ENCODE measurements at regions not wholly inside any gene's neighbourhood (a gene's known extent, or its start where the extent isn't known, plus 50 kb on each side); places are given as distances from the start of the nearest gene placed in this dataset.

DNA sequence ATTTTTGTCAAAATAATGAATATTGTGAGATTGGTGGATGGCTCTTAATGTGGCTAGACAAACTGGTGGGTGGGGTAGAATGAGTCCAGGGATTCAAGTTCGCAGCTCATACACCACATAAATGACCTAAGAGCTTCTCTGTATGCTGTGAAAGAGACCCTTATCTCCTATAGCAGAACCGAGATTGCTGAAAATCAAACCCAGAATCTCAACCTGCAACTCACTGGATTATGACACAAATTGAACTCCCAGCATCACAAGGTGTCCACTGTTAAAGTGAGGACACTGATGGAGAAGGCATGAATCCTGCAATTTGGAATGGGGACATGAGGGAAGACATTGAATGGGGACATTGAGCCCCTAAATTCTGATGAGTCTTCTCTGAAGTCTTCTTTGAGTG, 51.3 kb upstream of the CNKSR3 start:
- intact Hi-C loops (cut with DNase I), result no loop called here
- no peak for DNase-seq (ENCODE audit: low spot score)

DNA sequence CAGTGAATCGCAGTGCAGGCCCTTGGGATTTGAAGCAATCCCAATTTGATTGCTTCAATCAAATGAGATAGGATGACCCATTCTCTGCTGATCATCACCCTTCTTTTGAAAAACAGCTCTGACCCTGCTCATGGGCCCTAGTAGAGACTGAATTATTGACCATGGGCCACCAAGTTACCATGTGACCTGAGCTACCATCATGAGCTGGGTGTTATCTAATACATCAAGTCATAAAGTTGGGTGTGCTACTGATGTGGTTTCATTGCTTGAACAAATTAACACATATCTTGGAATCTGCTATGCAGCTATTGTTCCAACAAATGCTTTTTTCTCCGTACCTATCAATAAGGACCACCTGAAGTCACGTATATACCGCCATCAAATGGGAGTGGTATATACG, 54.8 kb upstream of the CNKSR3 start:
- DNase-seq (ENCODE audit: low spot score), result no peak
- intact Hi-C loops (cut with DNase I), result no loop called here

DNA sequence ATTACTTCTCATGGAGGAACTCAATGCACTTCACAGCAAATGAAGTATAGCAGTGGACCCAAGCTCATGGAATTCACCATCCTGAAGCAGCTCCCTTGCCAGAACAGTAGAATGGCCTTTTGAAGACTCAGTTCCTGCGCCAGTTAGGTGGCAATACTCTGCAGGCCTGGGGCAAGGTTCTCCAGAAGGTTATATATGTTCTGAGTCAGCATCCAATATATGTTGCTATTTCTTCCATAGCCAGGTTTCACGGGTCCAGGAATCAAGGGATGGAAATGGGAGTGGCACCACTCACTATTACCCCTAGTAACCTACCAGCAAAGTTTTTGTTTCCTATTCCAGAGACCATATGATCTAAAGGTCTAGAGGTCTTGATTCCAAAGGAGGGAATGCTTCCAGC, 56.4 kb upstream of the CNKSR3 start:
- intact Hi-C loops (cut with DNase I), result no loop called here
- DNase-seq (ENCODE audit: low spot score), result no peak

DNA sequence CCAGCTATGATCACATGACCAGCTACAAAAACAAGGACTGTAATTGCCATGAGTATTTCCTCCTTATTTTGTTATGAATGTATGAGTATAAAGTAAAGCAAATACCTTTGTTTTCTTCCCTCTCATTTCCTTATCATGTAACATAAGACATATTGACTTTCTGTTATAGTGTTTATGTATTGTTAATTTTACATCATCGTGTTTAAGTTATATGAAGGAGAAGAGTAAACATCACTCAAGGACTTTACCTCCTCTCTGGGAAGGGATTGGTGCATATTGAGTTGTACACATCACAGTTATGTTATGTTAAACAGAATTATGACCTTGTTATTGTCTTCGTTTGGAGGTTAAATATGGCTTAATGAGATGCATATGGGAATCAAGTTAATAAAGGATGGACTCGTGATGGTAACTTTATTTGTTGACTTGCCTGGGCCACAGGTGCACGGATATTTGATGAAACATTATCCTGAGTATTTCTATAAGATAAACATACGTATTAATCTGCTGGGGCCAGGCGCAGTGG, 57.3 kb upstream of the CNKSR3 start:
- DNase-seq (ENCODE audit: low spot score), result no peak
- intact Hi-C loops (cut with DNase I), result no loop called here

DNA sequence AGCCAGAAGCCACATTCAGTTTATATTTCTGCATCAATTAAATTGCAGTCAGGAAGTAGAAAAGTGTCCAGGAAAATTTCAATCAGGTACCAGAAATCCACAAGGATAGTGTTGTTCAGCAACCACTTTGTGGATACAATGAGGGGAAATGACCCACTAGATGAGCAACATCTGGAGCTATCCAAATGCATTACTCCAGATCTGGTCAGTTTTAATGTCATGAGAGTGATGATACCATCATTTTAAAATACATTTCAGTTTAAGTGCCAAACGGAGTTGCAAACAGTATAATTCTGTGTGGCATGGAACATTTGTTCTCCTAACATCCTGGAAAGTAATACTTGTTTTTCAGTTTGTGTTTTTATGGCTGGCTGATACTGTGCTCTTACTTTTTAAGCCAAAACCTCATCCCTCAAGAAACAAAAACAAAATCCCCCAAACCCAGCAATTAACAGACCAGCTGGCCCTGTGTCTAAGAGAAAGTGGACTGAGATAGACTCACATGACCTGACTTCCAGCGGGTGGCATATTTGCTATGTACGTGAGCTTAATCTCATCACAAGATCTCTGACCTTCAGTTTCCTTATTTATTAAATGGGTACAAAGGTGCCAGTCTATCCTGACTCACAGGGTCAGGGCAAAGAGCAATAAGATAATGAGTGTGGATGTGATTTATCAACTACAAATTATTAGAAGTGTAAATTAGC, 58.8 kb upstream of the CNKSR3 start:
- intact Hi-C loops (cut with DNase I), result no loop called here
- DNase-seq (ENCODE audit: low spot score), result no peak

DNA sequence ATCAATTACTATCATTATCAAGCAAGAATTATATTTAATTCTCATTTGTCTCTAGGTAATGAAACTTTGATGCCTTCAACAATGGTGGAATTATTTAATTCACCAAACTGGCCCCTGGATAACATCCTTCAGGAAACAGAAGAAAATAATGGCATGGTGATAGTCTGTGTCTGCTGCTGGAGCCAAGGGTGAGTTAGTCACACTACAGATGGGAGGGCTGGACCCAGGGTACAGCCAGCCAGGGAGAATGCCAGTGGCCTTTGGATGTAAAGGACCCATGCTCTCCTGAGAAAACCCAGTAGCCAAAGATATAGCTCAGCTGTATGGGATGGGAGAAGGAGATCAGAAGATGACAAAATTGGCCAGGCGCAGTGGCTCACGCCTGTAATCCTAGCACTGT, 60.0 kb upstream of the CNKSR3 start:
- intact Hi-C loops (cut with DNase I), result no loop called here
- DNase-seq (ENCODE audit: low spot score), result no peak

DNA sequence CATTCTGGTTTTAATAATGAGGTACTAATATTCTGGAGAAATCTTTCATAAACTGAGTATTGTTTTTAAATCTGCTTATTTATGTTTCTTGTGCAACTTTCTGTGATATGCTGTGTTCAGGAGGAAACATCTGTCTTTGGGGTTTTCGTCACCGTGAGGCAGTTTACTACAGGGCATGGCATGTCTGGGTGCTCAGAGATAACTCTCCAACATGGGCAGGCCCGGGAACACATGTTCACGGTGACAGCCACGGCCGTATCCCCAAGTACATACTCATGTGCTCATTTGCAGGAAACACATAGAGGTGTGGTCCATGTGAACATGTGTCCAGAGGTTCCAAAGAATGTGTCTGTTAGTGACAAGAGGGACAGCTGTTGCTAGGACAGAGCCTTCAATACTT, 62.1 kb upstream of the CNKSR3 start:
- no peak for DNase-seq (ENCODE audit: low spot score)
- intact Hi-C loops (cut with DNase I), result no loop called here

DNA sequence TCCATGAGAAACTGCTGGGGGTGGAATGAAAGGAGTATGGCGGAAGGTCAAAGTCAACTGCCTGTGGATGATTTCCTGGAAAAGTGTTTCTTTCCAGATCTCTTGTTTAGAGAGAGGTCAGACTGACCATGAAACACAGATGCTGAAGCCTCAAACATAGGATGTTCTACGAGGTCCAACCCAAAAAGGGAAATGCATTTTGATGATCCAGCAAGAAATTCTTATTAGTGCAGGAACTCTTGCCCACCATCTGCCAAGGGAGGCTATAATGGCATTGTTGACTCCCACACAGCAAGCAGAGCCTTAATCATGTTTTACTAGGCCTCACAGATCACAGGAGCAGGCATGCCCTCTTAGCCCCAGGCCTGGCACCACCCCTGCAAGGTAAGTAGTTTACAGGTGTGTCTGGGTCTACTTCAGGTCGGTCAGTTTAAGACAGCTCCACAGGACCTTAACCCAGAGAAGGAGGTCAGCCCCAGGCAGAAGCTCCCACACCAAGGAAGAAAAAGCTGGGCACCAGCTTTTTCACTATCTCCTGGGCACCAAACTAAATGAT, 67.6 kb upstream of the CNKSR3 start:
- intact Hi-C loops (cut with DNase I), result no loop called here
- no peak for DNase-seq (ENCODE audit: low spot score)

DNA sequence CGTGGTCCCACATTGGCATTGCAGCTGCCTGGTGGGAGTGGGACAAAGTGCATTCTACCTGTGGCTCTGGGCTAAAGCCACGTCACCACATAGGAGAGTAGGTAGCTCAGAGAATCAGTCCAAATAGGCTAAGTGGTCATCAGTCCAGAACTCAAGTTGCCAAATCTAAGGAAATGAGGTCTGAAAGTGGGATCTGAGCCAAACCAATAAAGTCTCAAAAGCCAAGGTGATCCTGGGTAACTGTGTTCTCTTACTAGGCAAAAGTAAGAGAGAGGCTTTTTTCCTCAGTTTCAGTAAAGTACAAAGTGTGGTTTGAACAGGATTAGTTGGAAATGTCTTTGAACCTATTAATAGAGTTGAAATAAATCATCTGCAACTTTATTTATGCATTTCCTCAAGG, 68.6 kb upstream of the CNKSR3 start:
- intact Hi-C loops (cut with DNase I), result no loop called here
- DNase-seq (ENCODE audit: low spot score), result no peak

DNA sequence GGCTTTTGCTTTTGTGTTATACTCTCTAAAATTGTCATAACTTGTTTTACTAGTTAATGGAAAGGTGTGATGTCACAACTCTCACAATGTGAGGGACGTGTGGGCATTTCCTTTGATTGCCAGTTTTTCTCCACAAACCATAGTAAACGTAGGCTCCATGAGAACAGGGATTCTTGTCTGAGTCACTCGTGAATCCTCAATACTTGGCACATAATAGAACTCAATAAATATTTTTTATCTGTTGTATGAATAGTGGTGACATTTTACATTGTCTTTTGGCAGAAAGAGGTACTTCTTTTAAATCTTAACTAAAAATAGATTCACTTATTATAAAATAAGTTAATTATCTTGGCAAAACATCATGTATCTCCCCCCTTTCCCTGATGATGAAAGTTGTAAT, 69.0 kb upstream of the CNKSR3 start:
- intact Hi-C loops (cut with DNase I), result no loop called here
- DNase-seq (ENCODE audit: low spot score), result no peak

DNA sequence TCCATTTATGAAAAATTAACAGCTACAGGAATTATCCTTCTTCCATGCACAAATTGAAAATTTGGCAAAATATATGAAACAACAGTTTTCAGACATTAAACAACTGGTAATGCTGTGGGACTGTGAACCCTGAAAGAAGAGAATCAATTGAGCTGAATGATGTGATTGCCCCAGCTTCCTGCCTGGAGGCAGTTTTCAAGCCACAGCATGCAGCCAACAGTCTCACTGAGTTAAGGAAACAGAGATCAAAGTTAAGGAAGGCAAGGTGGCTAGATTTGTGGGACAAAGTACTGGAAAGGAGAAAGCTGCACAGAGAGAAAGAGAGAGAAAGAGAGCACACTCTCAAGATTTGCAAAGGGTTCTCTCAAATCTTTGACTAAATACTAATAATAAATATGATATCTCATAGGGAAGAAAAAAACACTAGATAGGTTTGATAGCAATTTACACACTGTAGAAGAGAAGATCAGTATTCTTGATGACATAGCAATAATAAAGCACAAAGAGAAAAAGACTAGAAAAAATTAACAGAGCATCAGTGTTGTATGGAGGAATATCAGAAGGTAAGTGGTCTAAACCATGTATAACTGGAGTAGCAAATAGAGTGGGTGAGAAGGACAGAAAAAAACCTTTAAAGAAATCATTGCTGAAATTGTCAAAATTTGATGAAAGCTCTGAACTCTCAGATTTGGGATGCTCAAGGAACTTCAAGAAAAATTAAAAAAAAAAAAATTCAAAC, 70.1 kb upstream of the CNKSR3 start:
- DNase-seq (ENCODE audit: low spot score), result no peak

DNA sequence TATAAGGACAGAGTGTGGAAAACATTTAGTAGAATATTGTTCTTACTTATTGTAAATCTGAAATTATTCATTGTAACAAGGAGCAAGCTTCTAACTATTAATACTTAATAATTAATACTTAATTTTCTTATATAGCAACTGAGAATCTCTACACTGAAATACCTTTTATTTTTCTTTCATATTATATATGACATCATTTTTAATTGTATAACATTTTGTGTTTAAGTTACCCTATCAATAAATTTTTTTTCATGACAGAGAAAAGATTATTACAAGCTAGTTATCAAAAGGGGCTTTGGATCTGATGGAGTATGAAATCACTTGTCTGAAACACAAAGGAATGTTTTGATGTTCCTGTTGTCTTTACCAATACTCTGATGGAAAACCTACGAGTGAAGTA, 72.2 kb upstream of the CNKSR3 start:
- intact Hi-C loops (cut with DNase I), result no loop called here
- no peak for DNase-seq (ENCODE audit: low spot score)

More for the DNA sequence above, 70.1 kb upstream of the CNKSR3 start:
- intact Hi-C loops (cut with DNase I), result no loop called here

DNA sequence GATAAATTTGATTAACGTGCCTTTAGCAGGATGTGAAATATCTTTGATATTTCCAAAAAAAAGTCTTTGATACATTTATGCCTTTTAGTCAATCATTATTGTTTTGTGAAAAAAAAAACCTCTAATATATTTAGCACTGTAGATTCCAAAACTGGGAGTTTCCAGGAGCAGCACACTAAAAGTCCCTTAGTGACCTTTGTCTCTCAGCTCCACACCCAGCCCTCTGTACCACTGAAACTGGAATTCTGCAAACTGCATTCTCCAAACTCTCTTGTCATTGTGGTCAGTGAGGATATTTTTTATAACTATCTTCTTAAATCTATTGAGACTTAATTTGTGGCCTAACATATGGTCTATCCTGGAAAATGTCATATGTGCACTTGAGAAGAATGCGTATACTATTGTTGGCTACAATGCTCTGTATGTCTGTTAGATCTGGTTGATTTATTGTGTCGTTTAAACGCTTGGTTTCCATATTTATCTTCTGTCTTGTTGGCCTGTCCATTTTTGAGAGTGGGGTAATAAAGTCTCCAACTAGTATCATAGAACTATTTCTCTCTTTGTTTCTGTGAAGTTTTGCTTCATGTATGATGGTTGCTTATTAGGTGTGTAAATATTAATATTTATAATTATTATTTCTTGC, 73.2 kb upstream of the CNKSR3 start:
- intact Hi-C loops (cut with DNase I), result no loop called here
- DNase-seq (ENCODE audit: low spot score), result no peak

DNA sequence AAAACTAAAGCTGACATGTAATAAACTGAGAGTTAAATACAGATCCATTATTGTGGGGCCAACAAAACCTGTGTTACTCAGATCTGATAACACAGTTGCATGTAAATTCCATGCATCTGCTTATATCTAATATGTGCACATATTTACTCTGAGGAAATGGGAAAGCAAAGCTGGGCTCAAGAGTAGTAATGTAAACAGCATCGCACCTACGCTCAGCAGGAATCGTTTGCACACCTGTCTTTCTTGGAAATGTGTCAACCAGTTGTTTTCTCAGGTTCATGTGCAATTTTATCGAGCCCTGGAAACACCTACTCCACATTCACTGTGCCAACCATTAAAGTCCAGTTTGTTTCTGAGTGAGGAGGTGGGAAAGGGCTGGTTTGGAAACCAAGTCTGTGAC, 80.3 kb upstream of the CNKSR3 start:
- intact Hi-C loops (cut with DNase I), result no loop called here
- no peak for DNase-seq (ENCODE audit: low spot score)

DNA sequence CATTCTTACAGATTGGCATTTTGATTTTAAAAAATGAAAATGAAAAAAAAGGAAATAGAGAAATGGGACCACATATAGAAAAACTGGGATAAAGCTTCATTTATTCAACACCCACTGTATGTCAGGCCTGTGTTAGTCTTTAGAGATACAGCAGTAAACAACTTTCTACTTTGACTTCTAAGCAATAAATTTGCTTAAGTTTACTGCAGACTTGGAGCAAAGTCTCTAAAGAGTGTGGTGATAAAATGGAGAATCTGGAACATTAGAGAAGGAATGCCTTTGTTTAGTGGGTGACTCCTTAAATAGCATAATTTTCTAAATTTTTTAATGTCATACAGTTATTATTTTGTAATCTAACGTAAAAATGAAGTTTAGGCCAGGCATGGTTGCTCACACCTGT, 80.7 kb upstream of the CNKSR3 start:
- no peak for DNase-seq (ENCODE audit: low spot score)
- intact Hi-C loops (cut with DNase I), result no loop called here

DNA sequence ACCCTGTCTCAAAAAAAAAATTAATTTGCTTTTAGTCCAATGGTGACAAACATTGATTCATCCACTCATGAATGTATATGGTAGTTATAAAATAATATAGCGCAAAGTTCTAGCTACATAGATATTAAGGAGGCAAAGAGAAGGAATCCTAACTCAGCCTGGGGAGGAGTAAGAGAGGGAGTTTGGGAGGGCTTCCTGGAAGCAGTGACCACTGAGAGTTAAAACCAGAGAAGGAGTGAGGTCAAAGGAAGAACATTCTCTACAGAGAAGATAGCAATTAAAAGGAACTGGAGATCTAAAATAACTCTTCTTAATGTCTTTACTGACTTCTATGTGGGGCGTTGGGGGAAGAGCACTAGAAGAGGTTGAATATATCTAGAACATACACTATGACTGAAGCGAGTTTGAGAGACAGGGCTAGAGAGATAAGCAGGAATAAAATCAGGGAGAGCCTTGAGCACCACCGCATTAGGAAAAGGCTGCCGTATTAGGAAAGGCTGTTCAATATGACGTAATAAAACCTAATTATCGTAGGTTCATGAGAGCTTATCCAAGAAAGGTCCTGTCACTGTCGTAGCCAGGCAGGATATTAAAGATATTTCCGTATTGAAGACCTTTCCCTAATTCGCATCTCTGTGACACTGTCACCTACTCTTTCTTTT, 81.8 kb upstream of the CNKSR3 start:
- DNase-seq (ENCODE audit: low spot score), result no peak
- intact Hi-C loops (cut with DNase I), result no loop called here

DNA sequence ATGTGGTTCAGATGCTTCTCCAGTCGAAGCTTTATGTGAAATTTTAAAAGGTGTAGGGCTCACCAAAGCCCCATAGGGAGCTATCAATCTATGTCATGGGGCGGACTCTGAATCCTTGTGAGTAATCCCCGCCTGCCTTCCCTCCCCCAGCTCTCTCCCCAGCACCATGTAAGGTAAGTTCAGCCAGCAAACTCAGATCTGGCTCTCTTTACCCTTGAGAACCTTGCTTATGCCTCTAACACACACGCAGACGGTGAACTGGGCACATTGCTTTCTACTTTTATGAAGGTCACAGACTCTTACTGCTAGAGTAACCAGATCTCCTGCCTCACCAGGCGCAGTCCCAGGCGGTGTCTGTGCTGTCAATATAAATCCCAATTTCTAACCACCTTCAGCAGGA, 82.6 kb upstream of the CNKSR3 start:
- DNase-seq (ENCODE audit: low spot score), result no peak
- intact Hi-C loops (cut with DNase I), result no loop called here

DNA sequence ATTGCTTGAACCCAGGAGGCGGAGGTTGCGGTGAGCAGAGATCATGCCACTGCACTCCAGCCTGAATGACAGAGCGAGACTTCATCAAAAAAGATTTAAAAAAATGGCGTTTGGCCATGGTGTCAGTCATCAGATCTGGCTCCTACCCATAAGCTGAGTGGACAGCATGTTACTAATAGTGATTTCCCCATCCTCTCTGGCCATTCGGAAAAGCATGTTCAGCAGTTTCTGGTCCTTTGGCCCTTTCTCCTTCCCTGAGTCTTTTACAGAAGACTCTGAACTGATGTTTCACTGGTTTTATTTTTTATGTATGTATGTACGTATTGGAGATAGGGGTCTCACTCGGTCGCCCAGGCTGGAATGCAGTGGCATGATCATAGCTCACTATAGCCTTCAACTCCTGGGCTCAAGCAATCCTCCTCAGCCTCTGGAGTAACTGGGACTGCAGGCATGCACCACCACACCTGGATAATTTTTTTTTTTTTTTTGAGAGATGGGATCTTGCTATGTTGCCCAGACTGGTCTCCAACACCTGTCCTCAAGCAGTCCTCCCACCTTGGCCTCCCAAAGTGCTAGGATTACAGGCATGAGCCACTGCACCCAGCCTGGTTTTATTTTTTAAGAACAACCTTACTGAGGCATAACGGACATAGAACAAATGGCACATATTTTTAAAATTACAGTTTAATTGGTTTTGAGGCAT, 84.2 kb upstream of the CNKSR3 start:
- intact Hi-C loops (cut with DNase I), result no loop called here

DNA sequence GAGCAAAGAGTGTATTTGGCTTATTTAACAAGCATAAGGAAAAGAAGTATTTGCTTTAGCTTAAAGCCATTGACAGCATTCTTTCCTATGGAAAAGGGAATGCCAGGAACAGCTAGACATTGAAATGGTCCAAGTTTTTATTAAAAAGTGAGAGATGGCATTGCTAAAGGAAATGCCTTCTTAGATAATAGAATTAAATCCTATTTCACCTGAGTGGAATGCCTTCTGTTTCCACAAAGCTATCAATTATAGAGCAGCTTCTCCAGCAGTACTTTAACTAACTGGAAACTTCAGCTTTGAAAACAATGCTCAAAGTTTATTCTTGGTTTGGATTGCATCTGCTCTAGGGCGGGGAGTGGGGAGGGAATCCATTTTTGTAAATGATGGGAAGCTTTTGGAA, 85.1 kb upstream of the CNKSR3 start:
- DNase-seq (ENCODE audit: low spot score), result no peak
- intact Hi-C loops (cut with DNase I), result no loop called here

More for the DNA sequence above, 84.2 kb upstream of the CNKSR3 start:
- DNase-seq (ENCODE audit: low spot score), result no peak
